WERI-Rb-1 (cell line): ENCODE measurements at regions not wholly inside any gene's neighbourhood (a gene's known extent, or its start where the extent isn't known, plus 50 kb on each side); places are given as distances from the start of the nearest gene placed in this dataset.
"Not testable (repeated sequence)": the region's sequence is repeated elsewhere in the genome, so short reads cannot be mapped to it uniquely, and the experiment has no call there.

ENCODE experiments used
- DNase-seq: peaks from one replicate; pipeline ENCODE4 v3.0.0-alpha.2; 2020
- H3K27ac ChIP-seq: fragments of 250-450 bp; sonication (Bioruptor Pico); 2 replicates; pipeline ENCODE4 v1.5.1; 2020; ENCODE audit warnings: mild to moderate bottlenecking, moderate library complexity
- H3K27me3 ChIP-seq: fragments of 250-450 bp; sonication (Bioruptor Pico); 2 replicates; pipeline ENCODE4 v1.5.1; 2021; ENCODE audit warnings: mild to moderate bottlenecking, low read depth, moderate library complexity; ENCODE audit not compliant: insufficient read depth, severe bottlenecking
- H3K36me3 ChIP-seq: fragments of 250-450 bp; sonication (Bioruptor Pico); 2 replicates; pipeline ENCODE4 v1.5.1; 2020; ENCODE audit warnings: mild to moderate bottlenecking, moderate library complexity
- H3K4me3 ChIP-seq: 2 replicates; pipeline ENCODE4 v1.5.1; 2011; ENCODE audit warnings: low read depth, mild to moderate bottlenecking, control low read depth, low read length
- H3K9me3 ChIP-seq: fragments of 250-450 bp; sonication (Bioruptor Pico); 2 replicates; pipeline ENCODE4 v1.5.1; 2021; ENCODE audit warnings: mild to moderate bottlenecking, moderate library complexity; ENCODE audit not compliant: severe bottlenecking
- CTCF ChIP-seq: IDR thresholded peaks from 2 replicates; pipeline ENCODE4 v1.5.1; 2011; ENCODE audit warnings: low read depth, mild to moderate bottlenecking, control low read depth, inconsistent platforms, low read length

GRCh38 chr7:125930848-125931247 is 1001.2 kb upstream of the POT1 start:
- no peaks in the 10 kb centered on the region for H3K36me3 ChIP-seq
- no peak overlapping the region for H3K4me3 ChIP-seq
- H3K9me3 ChIP-seq = no peaks in the 10 kb centered on the region
- no peak overlapping the region for H3K27ac ChIP-seq
- no peak for DNase-seq
- H3K27me3 ChIP-seq = no peaks in the 10 kb centered on the region
- TF ChIP-seq CTCF = no peak

- H3K9me3 ChIP-seq = no peaks in the 10 kb centered on the region
- DNase-seq = no peak
- H3K27me3 ChIP-seq = no peaks in the 10 kb centered on the region
- H3K4me3 ChIP-seq = no peak overlapping the region
- no peaks in the 10 kb centered on the region for H3K36me3 ChIP-seq
- no peak for TF ChIP-seq CTCF
- H3K27ac ChIP-seq = no peak overlapping the region
Measured at GRCh38 chr7:125927556-125927955, 997.9 kb upstream of the POT1 start.

GRCh38 chr7:125926621-125927020 is 997.0 kb upstream of the POT1 start:
- no peak for DNase-seq

GRCh38 chr7:125924037-125924436 is 994.4 kb upstream of the POT1 start:
- H3K36me3 ChIP-seq = no peaks in the 10 kb centered on the region
- H3K4me3 ChIP-seq = no peak overlapping the region
- H3K27me3 ChIP-seq = no peaks in the 10 kb centered on the region
- no peak for TF ChIP-seq CTCF
- H3K9me3 ChIP-seq = no peaks in the 10 kb centered on the region
- H3K27ac ChIP-seq = no peak overlapping the region
- DNase-seq = no peak

More at GRCh38 chr7:125926621-125927020, 997.0 kb upstream of the POT1 start:
- H3K36me3 ChIP-seq = no peaks in the 10 kb centered on the region
- no peak for TF ChIP-seq CTCF
- H3K27me3 ChIP-seq = no peaks in the 10 kb centered on the region
- H3K27ac ChIP-seq = no peak overlapping the region
- H3K4me3 ChIP-seq = no peak overlapping the region
- no peaks in the 10 kb centered on the region for H3K9me3 ChIP-seq

GRCh38 chr7:125915381-125915948 is 985.8 kb upstream of the POT1 start:
- DNase-seq, H3K27ac ChIP-seq, H3K4me3 ChIP-seq, H3K9me3 ChIP-seq, H3K27me3 ChIP-seq, H3K36me3 ChIP-seq: not testable (repeated sequence)

GRCh38 chr7:125908711-125909110 is 979.1 kb upstream of the POT1 start:
- Histone ChIP-seq H3K4me3 (no peak overlapping the region), H3K36me3 (no peaks in the 10 kb centered on the region), H3K27ac (no peak overlapping the region), H3K27me3 (no peaks in the 10 kb centered on the region), H3K9me3 (no peaks in the 10 kb centered on the region)
- DNase-seq = no peak
- no peak for TF ChIP-seq CTCF
